ENCODE measurements at regions not wholly inside any gene's neighbourhood (a gene's known extent, or its start where the extent isn't known, plus 50 kb on each side); places are given as distances from the start of the nearest gene placed in this dataset.

DNA sequence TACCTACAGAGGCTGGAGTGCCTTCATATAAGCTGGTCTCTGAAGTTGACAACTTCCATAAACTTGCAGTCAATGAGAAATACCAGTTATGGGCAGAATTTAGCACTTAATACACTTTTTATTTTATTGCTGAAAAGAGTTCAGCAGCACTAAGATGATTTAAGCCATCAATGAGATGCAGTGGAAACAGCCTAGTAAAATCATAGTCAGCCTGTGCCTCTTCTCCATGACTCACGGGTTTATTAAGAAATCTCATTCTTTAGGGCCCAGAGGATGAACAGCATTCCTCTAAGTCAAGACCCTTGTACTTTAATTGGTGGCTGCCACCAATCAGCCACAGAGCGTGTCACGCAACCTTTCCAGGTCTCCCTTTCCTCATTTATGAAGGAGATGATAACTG lies 1357.9 kb upstream of the CELF4 start:
- DNase-seq (ENCODE audit: low spot score) = no peak
- no peaks in the 10 kb centered on the region for H3F3A ChIP-seq (ENCODE audit: low read depth)
- no peaks in the 10 kb centered on the region for H3K36me3 Mint-ChIP-seq
- H3K27ac ChIP-seq = no peak overlapping the region
- no peak overlapping the region for H3K4me3 ChIP-seq
- no peak overlapping the region for H3K4me2 ChIP-seq
- no peak overlapping the region for H3K27ac Mint-ChIP-seq
- H3K4me1 Mint-ChIP-seq = peaks cover 9% of the 10 kb centered on the region
- peaks cover 8% of the 10 kb centered on the region for H3K9me3 Mint-ChIP-seq
- H3K27me3 Mint-ChIP-seq (ENCODE audit: insufficient read depth, low read depth) = no peaks in the 10 kb centered on the region
- no peak overlapping the region for H3K4me3 Mint-ChIP-seq
- no peaks in the 10 kb centered on the region for H3K9me3 ChIP-seq (ENCODE audit: low read depth)
- no peak overlapping the region for H2AFZ ChIP-seq (replicated peaks)
- no peaks in the 10 kb centered on the region for H3K27me3 ChIP-seq
- H4K20me1 ChIP-seq (ENCODE audit: low read depth) = no peaks in the 10 kb centered on the region
- peaks cover 5% of the 10 kb centered on the region for H3K4me1 ChIP-seq
- TF ChIP-seq EZH2phosphoT487 (IDR thresholded peaks at IDR 0.05) (no peak), EZH2 (IDR thresholded peaks at IDR 0.05) (no peak)
- TF ChIP-seq, protein P1, sequence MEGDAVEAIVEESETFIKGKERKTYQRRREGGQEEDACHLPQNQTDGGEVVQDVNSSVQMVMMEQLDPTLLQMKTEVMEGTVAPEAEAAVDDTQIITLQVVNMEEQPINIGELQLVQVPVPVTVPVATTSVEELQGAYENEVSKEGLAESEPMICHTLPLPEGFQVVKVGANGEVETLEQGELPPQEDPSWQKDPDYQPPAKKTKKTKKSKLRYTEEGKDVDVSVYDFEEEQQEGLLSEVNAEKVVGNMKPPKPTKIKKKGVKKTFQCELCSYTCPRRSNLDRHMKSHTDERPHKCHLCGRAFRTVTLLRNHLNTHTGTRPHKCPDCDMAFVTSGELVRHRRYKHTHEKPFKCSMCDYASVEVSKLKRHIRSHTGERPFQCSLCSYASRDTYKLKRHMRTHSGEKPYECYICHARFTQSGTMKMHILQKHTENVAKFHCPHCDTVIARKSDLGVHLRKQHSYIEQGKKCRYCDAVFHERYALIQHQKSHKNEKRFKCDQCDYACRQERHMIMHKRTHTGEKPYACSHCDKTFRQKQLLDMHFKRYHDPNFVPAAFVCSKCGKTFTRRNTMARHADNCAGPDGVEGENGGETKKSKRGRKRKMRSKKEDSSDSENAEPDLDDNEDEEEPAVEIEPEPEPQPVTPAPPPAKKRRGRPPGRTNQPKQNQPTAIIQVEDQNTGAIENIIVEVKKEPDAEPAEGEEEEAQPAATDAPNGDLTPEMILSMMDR (IDR thresholded peaks at IDR 0.05) = no peak
- H3K36me3 ChIP-seq = no peaks in the 10 kb centered on the region
- no peak overlapping the region for H3K9ac ChIP-seq
- no peaks in the 10 kb centered on the region for H3K79me2 ChIP-seq (ENCODE audit: low read depth)

DNA sequence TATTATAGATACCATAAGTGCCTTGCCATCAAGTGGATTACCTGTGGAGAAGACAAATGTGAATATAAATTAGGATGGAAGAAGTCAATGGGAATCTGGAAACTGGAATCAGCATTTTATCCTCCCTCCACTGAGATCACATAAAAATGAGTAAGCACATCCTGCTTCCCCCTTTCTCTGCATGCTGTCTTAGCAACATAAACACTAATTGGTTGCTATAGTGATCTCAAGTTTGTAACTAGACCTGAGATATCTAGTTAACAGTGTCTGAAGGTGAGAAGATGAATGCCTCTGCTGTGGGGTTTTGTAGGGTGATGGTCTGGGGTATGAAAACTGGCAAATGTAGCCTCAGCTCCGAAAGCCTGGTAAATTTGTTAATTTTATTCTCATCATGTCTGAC lies 1357.5 kb upstream of the CELF4 start:
- H3K27ac Mint-ChIP-seq = no peak overlapping the region
- H3K36me3 ChIP-seq = no peaks in the 10 kb centered on the region
- H3K4me2 ChIP-seq = no peak overlapping the region

DNA sequence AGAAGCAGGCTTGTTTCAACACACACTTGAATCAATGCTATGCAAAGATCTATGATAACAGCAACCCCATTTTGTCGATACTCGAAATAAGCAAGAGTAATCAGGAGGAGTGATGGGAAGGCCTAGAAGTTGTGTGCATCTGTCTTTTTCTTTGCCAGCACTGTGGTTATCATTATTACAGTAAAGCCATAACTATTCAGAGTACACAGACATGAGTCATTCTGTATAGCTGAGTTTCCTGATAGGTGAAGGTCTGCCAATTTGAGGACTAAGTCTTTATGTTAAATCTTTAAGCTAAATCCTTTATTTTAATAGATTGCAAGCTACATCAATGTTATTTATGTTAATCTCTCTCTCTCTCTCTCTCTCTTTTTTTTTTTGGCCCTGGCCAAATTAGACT lies 1344.4 kb upstream of the CELF4 start:
- H3K4me2 ChIP-seq = no peak overlapping the region
- Mint-ChIP-seq H3K27ac (no peak overlapping the region), H3K4me1 (no peaks in the 10 kb centered on the region), H3K4me3 (no peak overlapping the region), H3K9me3 (no peaks in the 10 kb centered on the region), H3K36me3 (no peaks in the 10 kb centered on the region), H3K27me3 (ENCODE audit: insufficient read depth, low read depth) (no peaks in the 10 kb centered on the region)
- H4K20me1 ChIP-seq (ENCODE audit: low read depth) = no peaks in the 10 kb centered on the region
- no peaks in the 10 kb centered on the region for H3K9me3 ChIP-seq (ENCODE audit: low read depth)
- H3K9ac ChIP-seq = no peak overlapping the region
- H2AFZ ChIP-seq (replicated peaks) = no peak overlapping the region
- no peaks in the 10 kb centered on the region for H3K79me2 ChIP-seq (ENCODE audit: low read depth)
- H3K4me3 ChIP-seq = no peak overlapping the region
- H3F3A ChIP-seq (ENCODE audit: low read depth) = no peaks in the 10 kb centered on the region
- DNase-seq (ENCODE audit: low spot score) = no peak
- H3K27me3 ChIP-seq = no peaks in the 10 kb centered on the region
- no peaks in the 10 kb centered on the region for H3K36me3 ChIP-seq
- no peak overlapping the region for H3K27ac ChIP-seq
- no peaks in the 10 kb centered on the region for H3K4me1 ChIP-seq
- TF ChIP-seq, protein P1 (IDR thresholded peaks at IDR 0.05) = no peak
- TF ChIP-seq EZH2 (IDR thresholded peaks at IDR 0.05) (no peak), EZH2phosphoT487 (IDR thresholded peaks at IDR 0.05) (no peak)

More for the DNA sequence above, 1357.5 kb upstream of the CELF4 start:
- DNase-seq (ENCODE audit: low spot score) = no peak
- Mint-ChIP-seq H3K9me3 (peaks cover 11% of the 10 kb centered on the region), H3K4me3 (no peak overlapping the region), H3K27me3 (ENCODE audit: insufficient read depth, low read depth) (no peaks in the 10 kb centered on the region), H3K36me3 (no peaks in the 10 kb centered on the region), H3K4me1 (peaks cover 9% of the 10 kb centered on the region)
- H3K4me1 ChIP-seq = peaks cover 4% of the 10 kb centered on the region
- no peak overlapping the region for H3K9ac ChIP-seq
- H3K9me3 ChIP-seq (ENCODE audit: low read depth) = no peaks in the 10 kb centered on the region
- no peak overlapping the region for H3K4me3 ChIP-seq
- TF ChIP-seq, protein P1 (IDR thresholded peaks at IDR 0.05) = no peak
- TF ChIP-seq EZH2phosphoT487 (IDR thresholded peaks at IDR 0.05) (no peak), EZH2 (IDR thresholded peaks at IDR 0.05) (no peak)
- H4K20me1 ChIP-seq (ENCODE audit: low read depth) = no peaks in the 10 kb centered on the region
- H3F3A ChIP-seq (ENCODE audit: low read depth) = no peaks in the 10 kb centered on the region
- H3K27me3 ChIP-seq = no peaks in the 10 kb centered on the region
- no peaks in the 10 kb centered on the region for H3K79me2 ChIP-seq (ENCODE audit: low read depth)
- no peak overlapping the region for H2AFZ ChIP-seq (replicated peaks)
- H3K27ac ChIP-seq = no peak overlapping the region
